ENCODE measurements at regions not wholly inside any gene's neighbourhood (a gene's known extent, or its start where the extent isn't known, plus 50 kb on each side); places are given as distances from the start of the nearest gene placed in this dataset.

GRCh38 chr3:40996382-40996781, 202.9 kb upstream of the CTNNB1 start:
- no peak overlapping the region for H3K27ac ChIP-seq (replicated peaks)
- no peak for DNase-seq (ENCODE audit: low read depth in 1 of 2, low spot score in 1 of 2)
- no peak overlapping the region for H3K4me3 ChIP-seq (replicated peaks; ENCODE audit: insufficient read depth, low read length)
- TF ChIP-seq REST (IDR thresholded peaks at IDR 0.05; ENCODE audit: insufficient replicate concordance, low read depth) (no peak), SPI1 (IDR thresholded peaks at IDR 0.05; ENCODE audit: borderline replicate concordance, low read depth) (no peak), GABPA (IDR thresholded peaks at IDR 0.05; ENCODE audit: low read depth) (no peak), POLR2AphosphoS5 (IDR thresholded peaks at IDR 0.05; ENCODE audit: low read depth) (no peak), CTCF (IDR thresholded peaks at IDR 0.05; ENCODE audit: insufficient read depth, low read length) (no peak)
- no peaks in the 10 kb centered on the region for H3K27me3 ChIP-seq (ENCODE audit: insufficient read depth, poor library complexity, severe bottlenecking)

GRCh38 chr3:40996827-40997710, 202.2 kb upstream of the CTNNB1 start:
- Histone ChIP-seq H3K4me3 (replicated peaks; ENCODE audit: insufficient read depth, low read length) (no peak overlapping the region), H3K27ac (replicated peaks) (no peak overlapping the region), H3K27me3 (ENCODE audit: insufficient read depth, poor library complexity, severe bottlenecking) (no peaks in the 10 kb centered on the region)
- TF ChIP-seq CTCF (IDR thresholded peaks at IDR 0.05; ENCODE audit: insufficient read depth, low read length) (no peak), POLR2AphosphoS5 (IDR thresholded peaks at IDR 0.05; ENCODE audit: low read depth) (no peak), GABPA (IDR thresholded peaks at IDR 0.05; ENCODE audit: low read depth) (no peak), REST (IDR thresholded peaks at IDR 0.05; ENCODE audit: insufficient replicate concordance, low read depth) (no peak), SPI1 (IDR thresholded peaks at IDR 0.05; ENCODE audit: borderline replicate concordance, low read depth) (no peak)
- no peak for DNase-seq (ENCODE audit: low read depth in 1 of 2, low spot score in 1 of 2)

GRCh38 chr3:40997711-40998519, 201.4 kb upstream of the CTNNB1 start:
- no peak for DNase-seq (ENCODE audit: low read depth in 1 of 2, low spot score in 1 of 2)
- TF ChIP-seq POLR2AphosphoS5 (IDR thresholded peaks at IDR 0.05; ENCODE audit: low read depth) (no peak), GABPA (IDR thresholded peaks at IDR 0.05; ENCODE audit: low read depth) (no peak), SPI1 (IDR thresholded peaks at IDR 0.05; ENCODE audit: borderline replicate concordance, low read depth) (no peak), CTCF (IDR thresholded peaks at IDR 0.05; ENCODE audit: insufficient read depth, low read length) (no peak), REST (IDR thresholded peaks at IDR 0.05; ENCODE audit: insufficient replicate concordance, low read depth) (no peak)
- H3K4me3 ChIP-seq (replicated peaks; ENCODE audit: insufficient read depth, low read length): no peak overlapping the region
- H3K27ac ChIP-seq (replicated peaks): no peak overlapping the region
- H3K27me3 ChIP-seq (ENCODE audit: insufficient read depth, poor library complexity, severe bottlenecking): no peaks in the 10 kb centered on the region
